GM19035 (cell line): ENCODE measurements at regions not wholly inside any gene's neighbourhood (a gene's known extent, or its start where the extent isn't known, plus 50 kb on each side); places are given as distances from the start of the nearest gene placed in this dataset.
"Not testable (repeated sequence)": the region's sequence is repeated elsewhere in the genome, so short reads cannot be mapped to it uniquely, and the experiment has no call there.

Experiments used
- ATAC-seq: cut with Tn5 transposase; IDR thresholded peaks from one replicate; pipeline ENCODE4 v1.9.1; 2021; ENCODE audit not compliant: unreplicated experiment

DNA sequence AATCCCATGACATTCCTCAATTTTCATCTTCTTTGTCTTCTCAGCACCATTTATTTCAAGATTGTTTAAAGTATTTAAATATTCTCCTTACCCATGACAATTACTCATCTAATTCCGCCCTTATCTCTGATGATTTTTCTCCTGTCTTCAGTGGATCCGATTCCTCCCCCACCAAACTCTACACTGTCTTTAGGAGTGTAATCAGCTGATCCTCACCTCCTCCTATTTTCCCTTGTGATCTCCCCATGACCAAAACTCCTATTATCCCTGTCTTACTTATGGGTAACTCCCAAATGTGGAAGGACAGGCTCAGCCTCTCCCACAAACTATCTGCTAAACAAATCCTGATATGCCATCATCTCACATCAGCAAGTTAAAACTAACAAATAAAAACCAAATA, 335.3 kb upstream of the RUNX1 start:
- no peak for ATAC-seq

DNA sequence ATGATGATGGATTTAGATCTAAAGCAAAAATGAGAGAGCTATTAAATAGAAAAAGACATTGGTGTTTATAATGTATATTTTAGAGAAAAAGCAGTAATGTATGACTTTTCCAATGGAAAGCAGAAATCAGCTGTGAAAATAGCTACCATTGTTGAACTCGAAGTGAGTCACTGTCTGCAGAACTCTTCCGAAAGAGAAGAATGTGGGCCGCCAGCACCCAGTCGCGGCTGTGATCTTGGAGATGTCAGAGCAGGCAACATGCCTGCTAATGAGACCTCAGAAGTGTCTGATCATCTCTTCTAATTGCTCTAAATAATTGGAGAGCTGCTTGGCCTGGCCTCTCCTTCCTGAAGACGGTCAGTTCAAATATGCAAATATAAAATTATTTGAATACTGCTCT, 333.6 kb upstream of the RUNX1 start:
- no peak for ATAC-seq

DNA sequence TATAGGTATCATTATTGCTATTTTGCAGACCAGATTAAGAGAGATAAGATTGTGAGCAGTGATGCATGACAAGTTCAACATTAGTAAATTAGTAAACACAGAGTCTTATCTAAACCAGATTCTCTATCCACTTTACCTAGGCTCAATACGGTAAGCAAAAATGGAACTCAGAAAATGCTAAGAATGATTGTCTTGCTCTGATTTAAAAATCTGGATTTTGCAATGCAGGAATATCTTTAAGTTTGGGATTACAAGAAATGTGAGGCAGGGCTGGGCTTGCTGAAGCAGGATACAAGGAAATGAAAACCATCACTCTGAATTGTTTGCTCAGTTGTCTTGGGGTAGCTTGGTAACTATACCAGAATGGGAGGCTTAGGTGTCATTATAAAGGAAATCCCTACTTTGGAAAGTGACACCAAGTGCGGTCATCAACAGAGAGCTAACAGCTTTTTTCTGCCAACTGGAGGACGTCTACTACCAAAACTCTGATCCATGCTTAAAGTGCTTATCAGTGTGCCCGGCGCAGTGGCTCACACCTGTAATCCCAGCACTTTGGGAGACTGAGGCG, 332.7 kb upstream of the RUNX1 start:
- ATAC-seq, result no peak

DNA sequence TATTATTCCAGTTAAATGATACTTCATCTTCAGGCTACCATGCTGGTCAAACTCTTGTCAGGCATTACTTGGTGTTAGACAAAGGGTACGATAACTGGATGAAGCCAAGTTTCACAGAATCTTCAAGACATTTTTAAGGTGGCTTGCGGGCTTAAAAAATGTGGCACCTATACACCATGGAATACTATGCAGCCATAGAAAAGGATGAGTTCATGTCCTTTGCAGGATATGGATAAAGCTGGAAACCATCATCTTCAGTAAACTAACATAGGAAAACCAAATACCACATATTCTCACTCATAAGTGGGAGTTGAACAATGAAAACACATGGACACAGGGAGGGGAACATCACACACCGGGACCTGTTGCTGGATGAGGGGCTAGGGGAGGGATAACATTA, 331.2 kb upstream of the RUNX1 start:
- ATAC-seq, result not testable (repeated sequence)

- ATAC-seq, result no peak
Observed at GRCh38 chr21:35378881-35379280, 329.8 kb upstream of the RUNX1 start.

DNA sequence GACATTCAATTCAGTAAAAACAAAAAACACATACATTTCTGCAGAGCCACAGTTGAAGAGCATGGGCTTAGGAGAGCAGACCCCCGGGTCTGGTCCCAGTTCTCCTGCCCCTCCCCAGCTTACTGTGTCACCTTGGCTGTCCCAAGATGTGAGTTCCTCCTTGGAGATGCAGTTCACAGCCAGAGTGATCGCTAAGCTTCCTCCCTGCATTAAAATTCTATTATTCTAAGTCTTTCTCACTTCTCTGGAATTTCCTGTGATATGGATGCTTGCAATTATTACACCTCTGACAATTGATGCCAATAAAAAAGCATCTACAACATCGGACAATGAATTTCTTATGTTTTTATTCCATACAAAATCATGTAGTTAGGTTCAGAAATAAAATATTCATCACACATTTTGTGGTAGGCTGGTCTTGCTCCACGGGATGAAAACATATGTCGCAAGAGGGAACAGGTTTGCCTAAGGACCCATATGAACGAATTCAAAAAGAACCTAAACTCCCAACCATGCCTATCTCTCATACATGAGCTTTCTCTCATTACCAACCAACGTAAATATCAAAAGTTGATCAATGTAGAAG, 328.5 kb upstream of the RUNX1 start:
- no peak for ATAC-seq

GRCh38 chr21:35376406-35377135, 327.5 kb upstream of the RUNX1 start:
- no peak for ATAC-seq

GRCh38 chr21:35375115-35375514, 326.0 kb upstream of the RUNX1 start:
- ATAC-seq, result no peak

DNA sequence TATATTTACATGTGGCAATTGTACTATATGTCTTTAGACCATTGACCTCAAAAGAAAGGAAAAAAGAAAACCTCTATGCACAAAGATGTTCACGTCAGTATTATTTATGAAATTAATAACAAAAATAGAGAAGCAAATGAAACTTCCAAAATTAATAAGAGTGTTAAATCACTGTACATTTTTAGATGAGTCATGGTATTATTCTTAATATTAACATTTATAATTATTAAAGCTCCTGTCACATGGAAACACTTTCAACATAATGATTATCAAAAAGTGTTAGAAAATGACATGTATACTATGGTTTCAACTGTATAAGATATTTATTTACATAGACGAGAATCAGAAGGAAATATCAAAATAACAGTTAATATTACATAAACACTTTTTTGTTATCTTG, 324.9 kb upstream of the RUNX1 start:
- ATAC-seq, result no peak

GRCh38 chr21:35372201-35372600, 323.1 kb upstream of the RUNX1 start:
- ATAC-seq, result no peak

GRCh38 chr21:35370671-35371070, 321.6 kb upstream of the RUNX1 start:
- ATAC-seq, result no peak

- ATAC-seq, result no peak
Observed at GRCh38 chr21:35370071-35370470, 321.0 kb upstream of the RUNX1 start.

GRCh38 chr21:35368326-35368725, 319.2 kb upstream of the RUNX1 start:
- no peak for ATAC-seq

DNA sequence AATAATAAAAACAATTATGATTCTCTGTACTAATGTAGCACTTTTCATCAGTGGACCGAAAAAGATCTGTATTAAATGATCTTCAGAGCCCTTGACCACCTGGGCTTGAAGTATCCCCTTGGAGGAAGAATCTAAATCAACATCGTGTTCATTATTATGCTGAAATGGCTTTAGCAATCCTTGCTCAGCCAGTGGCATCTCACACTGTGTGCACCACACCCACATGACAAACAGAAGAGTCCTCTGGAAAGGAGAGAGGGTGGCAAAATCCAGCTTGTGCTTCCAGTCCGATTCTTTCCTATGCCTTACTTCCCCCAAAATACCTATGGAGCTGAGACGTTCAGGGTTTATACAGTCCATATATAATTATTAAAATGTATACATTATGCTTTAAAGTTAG, 318.5 kb upstream of the RUNX1 start:
- no peak for ATAC-seq

DNA sequence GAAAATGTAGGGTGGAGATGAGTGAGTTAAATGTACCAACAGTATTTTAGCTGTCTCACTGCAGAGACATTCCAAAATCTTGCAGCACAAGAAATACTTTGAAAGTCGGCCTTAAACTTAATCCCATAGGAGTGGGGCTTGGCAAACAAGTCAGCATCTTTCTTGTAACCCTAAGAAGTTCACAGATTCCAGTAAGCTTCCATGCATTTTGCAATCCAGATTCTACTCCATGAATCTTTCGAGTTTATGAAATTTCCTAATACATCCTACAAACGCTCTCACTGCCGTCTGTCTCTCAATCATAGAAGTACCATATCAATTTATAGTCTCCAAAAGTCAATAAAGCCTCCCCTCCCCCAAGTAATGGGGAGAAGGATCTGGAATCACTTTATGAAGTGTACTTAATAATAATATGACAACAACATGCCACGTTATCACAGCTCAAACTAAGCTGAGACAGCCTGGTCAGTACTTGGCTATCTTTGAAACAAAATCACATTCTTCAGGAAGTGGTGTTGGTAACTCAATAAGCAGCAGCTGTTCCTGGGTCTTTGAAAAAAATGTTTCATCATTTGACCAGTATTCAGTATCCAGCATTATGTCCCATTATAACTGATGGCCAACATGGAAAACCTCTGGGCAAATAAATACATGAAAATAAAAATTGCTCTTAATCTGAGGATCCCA, 317.4 kb upstream of the RUNX1 start:
- ATAC-seq, result no peak

- ATAC-seq, result no peak
Observed at GRCh38 chr21:35363458-35363857, 314.4 kb upstream of the RUNX1 start.

- ATAC-seq, result no peak
Observed at GRCh38 chr21:35361988-35362387, 312.9 kb upstream of the RUNX1 start.

- ATAC-seq, result no peak
Observed at GRCh38 chr21:35360870-35361570, 311.9 kb upstream of the RUNX1 start.

DNA sequence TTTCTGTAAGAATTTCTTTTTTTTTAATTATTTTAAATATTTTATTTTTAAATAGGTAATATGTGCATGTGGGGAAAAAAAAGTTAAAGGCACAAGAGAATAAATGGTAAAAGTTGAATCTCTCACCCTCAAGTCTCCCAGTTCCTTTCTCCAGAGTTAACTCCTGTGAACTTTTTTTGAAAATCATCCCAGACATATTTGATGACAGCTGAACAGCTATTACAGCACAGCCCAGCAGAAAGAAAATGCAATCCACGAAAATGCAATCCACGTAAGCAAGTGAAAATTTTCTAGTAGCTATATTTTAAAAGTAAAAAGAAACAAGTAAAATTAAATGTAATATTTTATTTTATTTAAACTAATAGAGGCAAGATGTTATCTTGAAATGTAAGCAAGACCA, 310.0 kb upstream of the RUNX1 start:
- no peak for ATAC-seq

DNA sequence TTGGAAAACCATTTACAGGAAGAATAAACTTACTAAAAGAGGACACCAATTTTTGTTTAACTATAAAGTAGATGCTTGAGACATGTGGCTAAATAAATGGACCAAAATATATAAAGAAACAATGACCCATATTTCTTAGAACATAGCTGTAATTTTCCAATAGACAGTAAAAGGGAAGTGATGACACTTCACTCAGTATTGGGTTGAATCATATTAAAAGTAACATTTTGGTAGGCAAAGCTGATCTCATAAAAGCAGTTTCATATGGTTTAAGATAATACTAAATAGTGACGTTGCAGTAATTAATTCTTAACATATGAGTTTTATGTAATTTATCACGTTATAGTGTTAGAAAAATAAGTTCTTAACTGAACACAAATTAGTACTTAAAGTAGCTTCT, 308.9 kb upstream of the RUNX1 start:
- ATAC-seq, result no peak

- ATAC-seq, result no peak
Observed at GRCh38 chr21:35357041-35357780, 308.1 kb upstream of the RUNX1 start.
